GM12872 (cell line): ENCODE measurements at regions not wholly inside any gene's neighbourhood (a gene's known extent, or its start where the extent isn't known, plus 50 kb on each side); places are given as distances from the start of the nearest gene placed in this dataset.

ENCODE experiments used
- TF ChIP-seq, protein P1 (sequence below): IDR thresholded peaks from 3 replicates; pipeline ENCODE4 v1.5.1; 2011; ENCODE audit warnings: low read depth, mild to moderate bottlenecking, low read length, moderate library complexity; ENCODE audit not compliant: insufficient read depth

DNA sequence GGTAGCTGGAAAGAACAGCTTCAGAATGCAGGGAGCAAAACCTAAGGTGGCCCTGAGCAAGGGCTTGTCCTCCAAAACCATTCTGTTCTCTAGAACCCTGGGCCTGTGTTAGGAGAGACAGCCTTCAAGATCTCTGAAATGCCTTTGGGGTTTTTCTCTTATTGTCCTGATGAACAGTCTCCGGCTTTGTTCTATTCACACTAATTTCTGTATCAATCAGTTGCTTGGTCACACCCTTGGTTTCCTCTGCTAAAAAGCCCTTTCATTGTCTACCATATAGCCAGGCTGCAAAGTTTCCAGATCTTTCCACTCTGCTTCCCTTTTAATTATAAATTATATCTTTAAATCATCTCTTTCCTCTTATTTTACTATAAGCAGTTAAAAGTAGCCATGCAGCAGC lies 219.9 kb upstream of the ARID2 start:
- TF ChIP-seq, protein P1, sequence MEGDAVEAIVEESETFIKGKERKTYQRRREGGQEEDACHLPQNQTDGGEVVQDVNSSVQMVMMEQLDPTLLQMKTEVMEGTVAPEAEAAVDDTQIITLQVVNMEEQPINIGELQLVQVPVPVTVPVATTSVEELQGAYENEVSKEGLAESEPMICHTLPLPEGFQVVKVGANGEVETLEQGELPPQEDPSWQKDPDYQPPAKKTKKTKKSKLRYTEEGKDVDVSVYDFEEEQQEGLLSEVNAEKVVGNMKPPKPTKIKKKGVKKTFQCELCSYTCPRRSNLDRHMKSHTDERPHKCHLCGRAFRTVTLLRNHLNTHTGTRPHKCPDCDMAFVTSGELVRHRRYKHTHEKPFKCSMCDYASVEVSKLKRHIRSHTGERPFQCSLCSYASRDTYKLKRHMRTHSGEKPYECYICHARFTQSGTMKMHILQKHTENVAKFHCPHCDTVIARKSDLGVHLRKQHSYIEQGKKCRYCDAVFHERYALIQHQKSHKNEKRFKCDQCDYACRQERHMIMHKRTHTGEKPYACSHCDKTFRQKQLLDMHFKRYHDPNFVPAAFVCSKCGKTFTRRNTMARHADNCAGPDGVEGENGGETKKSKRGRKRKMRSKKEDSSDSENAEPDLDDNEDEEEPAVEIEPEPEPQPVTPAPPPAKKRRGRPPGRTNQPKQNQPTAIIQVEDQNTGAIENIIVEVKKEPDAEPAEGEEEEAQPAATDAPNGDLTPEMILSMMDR = no peak

DNA sequence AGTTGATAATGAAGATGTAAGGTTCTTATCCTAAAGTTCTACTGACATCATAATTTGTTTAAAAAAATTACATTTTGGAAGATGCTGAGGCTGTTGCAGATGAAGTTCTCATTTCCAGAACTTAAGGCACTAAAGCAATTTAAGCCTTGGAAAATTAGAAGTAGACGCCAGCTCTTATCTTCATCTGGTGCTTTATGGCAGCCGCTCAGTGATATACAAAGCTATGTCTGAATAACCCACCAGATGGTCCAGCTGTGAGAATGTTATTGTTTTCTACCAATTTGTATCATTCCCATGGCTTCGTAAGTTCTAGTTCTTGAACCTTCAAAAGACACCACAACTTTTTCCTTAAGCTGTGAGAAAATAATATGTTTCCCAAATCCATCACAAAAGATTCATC lies 212.1 kb upstream of the ARID2 start:
- TF ChIP-seq, protein P1 = no peak

DNA sequence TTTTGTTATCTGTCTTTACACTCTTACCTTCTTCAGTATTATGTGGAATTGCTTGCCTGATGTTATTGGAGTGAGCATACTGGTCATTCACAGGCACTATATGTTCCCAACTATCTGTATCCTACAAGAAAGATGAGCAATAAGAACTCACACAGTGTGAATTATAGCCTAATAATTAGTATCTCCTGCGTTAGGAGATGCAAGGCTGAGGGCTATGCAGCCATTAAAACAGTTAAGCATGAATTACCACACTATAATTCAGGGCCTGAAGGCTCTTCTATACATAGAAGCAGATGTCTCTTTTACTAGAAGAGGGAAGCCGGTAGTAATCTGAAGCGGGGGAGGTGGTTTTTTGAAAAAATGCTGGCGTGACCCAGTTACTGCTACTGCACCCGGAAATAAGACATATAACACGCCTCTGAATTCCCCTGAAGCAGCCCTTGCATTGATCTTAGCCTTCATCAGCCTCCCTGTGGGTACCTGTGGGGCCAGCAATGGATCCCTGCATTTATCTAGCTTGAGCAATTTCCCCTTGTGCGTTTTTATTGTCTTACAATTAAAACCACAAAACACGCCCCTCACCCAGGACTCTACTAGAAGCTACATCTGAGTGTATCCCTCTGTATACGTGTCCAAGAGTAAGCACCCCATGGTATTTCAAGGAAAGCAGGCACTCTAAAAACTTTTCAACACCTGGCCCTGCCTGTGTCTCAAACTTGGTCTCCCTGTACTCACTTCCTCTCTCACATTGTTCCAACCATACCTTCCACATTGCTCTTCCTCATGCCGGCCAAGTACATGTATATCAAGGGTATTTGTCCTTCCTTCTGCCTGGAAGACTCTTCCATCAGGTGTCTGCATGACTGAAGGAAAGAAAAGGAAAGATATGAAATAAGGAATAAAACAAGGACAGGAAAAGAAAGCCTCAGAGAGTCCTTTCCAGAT lies 210.9 kb upstream of the ARID2 start:
- TF ChIP-seq, protein P1 = no peak

DNA sequence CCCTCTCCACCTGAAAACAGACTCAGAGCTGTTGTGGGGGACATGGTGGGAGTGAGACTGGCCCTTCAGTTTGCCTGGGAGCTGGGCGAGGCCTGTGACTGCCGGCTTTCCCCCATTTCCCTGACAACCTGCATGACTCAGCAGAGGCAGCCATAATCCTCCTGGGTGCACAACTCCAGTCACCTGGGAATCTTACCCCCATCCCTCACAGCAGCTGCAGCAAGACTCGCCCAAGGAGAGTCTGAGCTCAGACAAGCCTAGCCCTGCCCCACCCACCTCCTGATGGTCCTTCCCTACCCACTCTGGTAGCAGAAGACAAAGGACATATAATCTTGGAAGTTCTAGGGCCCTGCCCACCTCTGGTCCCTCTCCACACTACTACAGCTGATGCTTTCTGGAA lies 207.3 kb upstream of the ARID2 start:
- TF ChIP-seq, protein P1 = no peak

DNA sequence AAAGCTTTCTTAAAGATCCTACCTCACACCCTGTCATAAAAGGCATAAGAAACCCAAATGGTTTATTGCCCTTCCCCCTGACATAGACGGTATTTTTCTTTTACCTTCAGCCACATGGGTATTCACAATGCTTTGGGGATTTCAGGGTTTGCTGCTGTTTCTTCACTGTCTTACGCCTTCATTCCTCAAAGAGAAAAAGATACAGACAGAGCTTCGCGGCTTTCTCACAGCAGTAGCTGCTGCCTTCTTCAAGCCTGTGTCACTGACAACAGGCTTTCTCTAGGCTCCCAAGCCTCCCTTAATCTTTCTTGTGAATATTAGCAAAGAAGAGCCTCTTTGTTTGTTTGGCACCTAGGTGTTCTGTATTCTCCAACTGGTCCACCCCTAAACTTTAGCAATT lies 197.4 kb upstream of the ARID2 start:
- TF ChIP-seq, protein P1 = no peak

DNA sequence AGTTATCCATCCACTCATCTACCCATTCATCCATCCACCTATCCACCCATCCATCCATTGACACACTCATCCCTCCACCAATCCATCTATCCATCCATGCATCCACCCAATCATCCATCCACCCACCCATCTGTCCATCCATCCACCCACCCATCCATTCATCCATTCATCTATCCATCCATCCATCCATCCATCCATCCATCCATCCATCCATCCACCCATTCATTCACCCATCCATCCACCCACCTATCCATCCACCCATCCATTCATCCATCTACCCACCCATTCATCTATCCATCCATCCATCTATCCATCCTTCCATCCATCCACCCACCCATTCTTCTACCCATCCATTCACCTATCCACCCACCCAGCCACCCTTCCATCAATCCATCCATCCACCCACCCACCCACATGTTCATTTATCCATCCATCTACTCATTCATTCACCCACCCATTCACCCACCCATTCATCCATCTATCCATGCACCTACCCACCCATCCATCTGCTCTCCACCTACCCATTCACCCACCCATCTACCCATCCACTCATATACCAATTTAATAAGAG lies 193.8 kb upstream of the ARID2 start:
- TF ChIP-seq, protein P1 = no peak

DNA sequence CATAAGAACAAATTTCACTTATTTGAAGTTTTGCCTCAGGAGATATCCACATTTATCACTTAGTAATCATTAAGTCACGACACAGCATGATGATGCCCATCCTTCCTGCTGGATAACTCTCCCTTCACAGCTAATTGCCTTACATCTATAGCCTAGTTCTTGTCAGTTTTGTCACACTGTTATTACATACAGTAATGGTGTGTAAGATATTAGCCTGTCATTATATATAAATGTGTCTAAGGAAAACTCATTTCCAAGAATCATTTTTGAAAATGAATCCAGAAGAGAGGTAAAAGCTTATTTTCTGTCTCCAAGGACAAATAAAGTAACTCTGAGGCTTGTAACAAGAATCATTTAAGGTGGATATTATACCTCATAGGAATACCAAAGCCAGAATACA lies 193.2 kb upstream of the ARID2 start:
- TF ChIP-seq, protein P1 = no peak
